DOHH2 (cell line): ENCODE measurements at regions not wholly inside any gene's neighbourhood (a gene's known extent, or its start where the extent isn't known, plus 50 kb on each side); places are given as distances from the start of the nearest gene placed in this dataset.

Experiments used
- H3F3A ChIP-seq: fragments of 200-600 bp; sonication (generic), shearing (Covaris generic); 2 replicates; pipeline ENCODE4 v1.6.0; 2016; ENCODE audit warnings: antibody characterized with exemption, mild to moderate bottlenecking; ENCODE audit not compliant: control insufficient read depth, insufficient read depth
- H3K27ac ChIP-seq: fragments of 200-600 bp; sonication (generic); 2 replicates; pipeline ENCODE4 v1.5.1; 2014; ENCODE audit warnings: low read depth, mild to moderate bottlenecking, low read length, moderate library complexity
- H3K27me3 ChIP-seq: fragments of 200-600 bp; sonication (generic); 2 replicates; pipeline ENCODE4 v1.6.1; 2014; ENCODE audit warnings: mild to moderate bottlenecking, low read length, mixed read lengths; ENCODE audit not compliant: control insufficient read depth
- H3K36me3 ChIP-seq: fragments of 200-600 bp; sonication (generic); 2 replicates; pipeline ENCODE4 v1.6.1; 2014; ENCODE audit warnings: mild to moderate bottlenecking, low read length, moderate library complexity, mixed read lengths; ENCODE audit not compliant: control insufficient read depth
- H3K4me1 ChIP-seq: fragments of 200-600 bp; sonication (generic); 2 replicates; pipeline ENCODE4 v1.6.1; 2014; ENCODE audit warnings: mild to moderate bottlenecking, low read length, mixed read lengths; ENCODE audit not compliant: control insufficient read depth
- H3K4me2 ChIP-seq: fragments of 200-600 bp; sonication (generic); 2 replicates; pipeline ENCODE4 v1.6.0; 2014; ENCODE audit warnings: mild to moderate bottlenecking, low read length, moderate library complexity
- H3K4me3 ChIP-seq: fragments of 200-600 bp; sonication (generic); 2 replicates; pipeline ENCODE4 v1.5.1; 2014; ENCODE audit warnings: mild to moderate bottlenecking, low read length, mixed read lengths
- H3K79me2 ChIP-seq: fragments of 200-600 bp; sonication (generic); 2 replicates; pipeline ENCODE4 v1.6.1; 2014; ENCODE audit warnings: mild to moderate bottlenecking, low read length, mixed read lengths; ENCODE audit not compliant: control insufficient read depth
- H3K9me2 ChIP-seq: fragments of 200-600 bp; sonication (generic); replicated peaks from 2 replicates; pipeline ENCODE4 v1.6.1; 2014; ENCODE audit warnings: mild to moderate bottlenecking, low read length, mixed read lengths; ENCODE audit not compliant: control insufficient read depth
- H3K9me3 ChIP-seq: fragments of 200-600 bp; sonication (generic); 2 replicates; pipeline ENCODE4 v1.6.1; 2014; ENCODE audit warnings: antibody characterized with exemption, low read length, mixed read lengths; ENCODE audit not compliant: control insufficient read depth, insufficient read depth
- H4K20me1 ChIP-seq: fragments of 200-600 bp; sonication (generic); 2 replicates; pipeline ENCODE4 v1.6.0; 2014; ENCODE audit warnings: low read depth, mild to moderate bottlenecking, antibody characterized with exemption, low read length, moderate library complexity; ENCODE audit not compliant: control insufficient read depth, insufficient read depth
- EZH2phosphoT487 ChIP-seq: fragments of 200-600 bp; sonication (generic); IDR thresholded peaks from 2 replicates; pipeline ENCODE4 v1.6.1; 2017; ENCODE audit warnings: borderline replicate concordance, mild to moderate bottlenecking, antibody characterized with exemption, low read length, moderate library complexity, mixed read lengths
- TF ChIP-seq, protein P1 (sequence below): fragments of 200-600 bp; sonication (generic); IDR thresholded peaks from one replicate; pipeline ENCODE4 v1.5.1; 2014; ENCODE audit warnings: antibody characterized with exemption, mild to moderate bottlenecking, low read depth, low read length; ENCODE audit not compliant: poor library complexity, severe bottlenecking

DNA sequence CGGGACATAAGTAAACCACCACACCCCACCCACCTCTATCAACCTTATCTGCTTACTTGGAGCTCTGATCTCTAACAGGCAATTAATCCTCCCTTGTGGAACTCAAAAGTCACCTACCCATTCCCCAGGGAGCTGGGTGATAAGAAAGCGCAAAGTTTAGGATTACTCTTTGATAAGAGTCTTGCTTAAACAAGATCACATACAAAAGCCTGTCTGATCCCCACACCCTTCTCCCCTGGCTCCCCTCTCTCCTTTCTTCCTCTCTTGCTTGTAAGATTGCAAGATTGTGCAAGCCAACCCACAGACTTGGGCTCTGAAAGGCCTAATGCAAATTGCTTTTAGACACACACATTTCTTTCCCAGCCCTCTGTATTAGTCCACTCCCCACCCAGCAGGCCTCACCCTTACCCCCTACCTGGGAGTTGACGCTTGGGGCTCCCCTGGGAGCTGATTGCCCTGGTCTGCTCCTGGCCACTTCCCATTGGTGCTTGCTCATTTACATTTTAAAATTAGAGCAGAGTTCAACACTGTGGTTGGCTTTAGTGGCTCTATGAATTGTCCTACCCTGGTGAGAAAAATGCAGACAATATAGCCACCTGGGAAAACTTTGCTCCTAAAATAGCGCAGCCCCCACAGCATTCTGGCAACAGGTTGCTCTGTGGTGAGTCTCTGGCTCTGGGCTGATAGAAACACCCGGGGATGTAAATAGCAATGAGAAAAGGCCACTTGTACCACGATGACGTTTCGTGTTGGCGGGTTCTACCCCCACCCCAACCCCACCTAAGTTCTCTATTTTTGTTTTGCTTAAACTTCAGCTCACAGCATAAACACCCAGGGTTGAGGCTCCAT lies 58.9 kb upstream of the EPCAM start:
- H3K4me1 ChIP-seq: peaks cover 14% of the 10 kb centered on the region
- no peaks in the 10 kb centered on the region for H3K36me3 ChIP-seq
- H3K9me2 ChIP-seq: no peaks in the 10 kb centered on the region
- no peaks in the 10 kb centered on the region for H4K20me1 ChIP-seq
- H3K27ac ChIP-seq: no peak overlapping the region
- no peak overlapping the region for H3K4me3 ChIP-seq
- no peaks in the 10 kb centered on the region for H3F3A ChIP-seq
- 0 out of 2 replicates have a peak, but pooled peaks cover under 1% of the 10 kb centered on the region for H3K27me3 ChIP-seq
- H3K4me2 ChIP-seq: no peak overlapping the region
- H3K79me2 ChIP-seq: no peaks in the 10 kb centered on the region
- no peaks in the 10 kb centered on the region for H3K9me3 ChIP-seq
- TF ChIP-seq EZH2phosphoT487: no peak
- TF ChIP-seq, protein P1, sequence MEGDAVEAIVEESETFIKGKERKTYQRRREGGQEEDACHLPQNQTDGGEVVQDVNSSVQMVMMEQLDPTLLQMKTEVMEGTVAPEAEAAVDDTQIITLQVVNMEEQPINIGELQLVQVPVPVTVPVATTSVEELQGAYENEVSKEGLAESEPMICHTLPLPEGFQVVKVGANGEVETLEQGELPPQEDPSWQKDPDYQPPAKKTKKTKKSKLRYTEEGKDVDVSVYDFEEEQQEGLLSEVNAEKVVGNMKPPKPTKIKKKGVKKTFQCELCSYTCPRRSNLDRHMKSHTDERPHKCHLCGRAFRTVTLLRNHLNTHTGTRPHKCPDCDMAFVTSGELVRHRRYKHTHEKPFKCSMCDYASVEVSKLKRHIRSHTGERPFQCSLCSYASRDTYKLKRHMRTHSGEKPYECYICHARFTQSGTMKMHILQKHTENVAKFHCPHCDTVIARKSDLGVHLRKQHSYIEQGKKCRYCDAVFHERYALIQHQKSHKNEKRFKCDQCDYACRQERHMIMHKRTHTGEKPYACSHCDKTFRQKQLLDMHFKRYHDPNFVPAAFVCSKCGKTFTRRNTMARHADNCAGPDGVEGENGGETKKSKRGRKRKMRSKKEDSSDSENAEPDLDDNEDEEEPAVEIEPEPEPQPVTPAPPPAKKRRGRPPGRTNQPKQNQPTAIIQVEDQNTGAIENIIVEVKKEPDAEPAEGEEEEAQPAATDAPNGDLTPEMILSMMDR: no peak

DNA sequence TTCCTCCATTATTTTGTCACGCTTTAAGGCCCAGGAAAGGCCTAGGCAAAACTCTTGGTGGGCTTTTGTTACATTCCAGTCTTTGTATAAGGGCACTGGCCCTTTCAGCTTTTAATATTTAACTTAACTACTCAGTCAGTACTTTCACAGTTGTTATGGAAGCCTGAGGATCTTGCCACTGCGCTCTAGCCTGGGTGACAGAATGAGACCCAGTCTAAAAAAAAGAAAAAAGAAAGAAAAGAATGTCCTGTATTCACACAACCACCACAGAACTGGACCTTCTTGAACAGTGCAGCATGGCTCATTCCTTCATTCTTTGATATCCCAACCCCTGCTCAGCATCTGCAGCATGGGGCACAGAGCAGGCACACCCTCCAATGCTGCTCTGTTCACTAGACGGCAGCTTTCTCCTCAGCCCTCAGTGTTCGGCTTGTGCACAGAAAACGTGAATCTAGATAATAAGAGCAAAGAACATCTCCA lies 59.6 kb upstream of the EPCAM start:
- Histone ChIP-seq H3K79me2 (no peaks in the 10 kb centered on the region), H3K4me1 (peaks cover 14% of the 10 kb centered on the region), H3K4me2 (no peak overlapping the region), H3F3A (no peaks in the 10 kb centered on the region), H3K27me3 (0 out of 2 replicates have a peak, but pooled peaks cover 3% of the 10 kb centered on the region), H3K27ac (no peak overlapping the region), H3K36me3 (no peaks in the 10 kb centered on the region), H4K20me1 (no peaks in the 10 kb centered on the region), H3K4me3 (no peak overlapping the region), H3K9me2 (no peaks in the 10 kb centered on the region), H3K9me3 (no peaks in the 10 kb centered on the region)
- TF ChIP-seq, protein P1: no peak
- no peak for TF ChIP-seq EZH2phosphoT487

DNA sequence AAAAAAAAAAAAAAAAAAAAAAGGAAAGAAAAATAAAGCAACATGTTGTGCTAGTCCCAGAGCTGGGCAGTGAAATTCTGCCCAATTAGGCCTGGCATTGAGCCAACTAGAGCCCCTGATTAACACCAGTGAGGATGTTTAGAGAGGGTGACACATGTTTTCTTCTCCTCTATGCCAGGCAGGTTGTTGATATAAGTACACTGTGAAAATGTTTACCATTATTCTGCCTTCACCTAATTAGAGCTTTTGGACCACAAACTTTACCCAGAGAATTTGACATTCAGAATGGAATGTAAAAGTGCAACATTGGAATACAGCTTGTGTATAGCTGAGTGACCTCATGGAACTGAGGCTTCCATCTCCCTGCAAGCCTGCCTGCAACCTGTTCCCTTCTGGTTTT lies 62.0 kb upstream of the EPCAM start:
- TF ChIP-seq EZH2phosphoT487: no peak
- TF ChIP-seq, protein P1: no peak
- Histone ChIP-seq H4K20me1 (no peaks in the 10 kb centered on the region), H3K4me2 (no peak overlapping the region), H3K9me3 (no peaks in the 10 kb centered on the region), H3K4me1 (peaks cover 14% of the 10 kb centered on the region), H3K79me2 (no peaks in the 10 kb centered on the region), H3K27me3 (peaks cover 17% of the 10 kb centered on the region), H3K27ac (no peak overlapping the region), H3K36me3 (no peaks in the 10 kb centered on the region), H3K9me2 (no peaks in the 10 kb centered on the region), H3F3A (no peaks in the 10 kb centered on the region), H3K4me3 (no peak overlapping the region)
